Osteoblast (primary cell): ENCODE measurements at regions not wholly inside any gene's neighbourhood (a gene's known extent, or its start where the extent isn't known, plus 50 kb on each side); places are given as distances from the start of the nearest gene placed in this dataset.

ENCODE experiments used
- DNase-seq: peaks from one replicate; pipeline ENCODE4 v3.0.0; 2011; ENCODE audit warnings: low spot score, mixed read lengths; ENCODE audit not compliant: insufficient read length; ENCODE audit errors: missing footprints
- H2AFZ ChIP-seq: 2 replicates; pipeline ENCODE4 v1.6.0; 2011; ENCODE audit warnings: mild to moderate bottlenecking, low read length
- H3K27ac ChIP-seq: 2 replicates; pipeline ENCODE4 v1.5.1; 2011; ENCODE audit warnings: mild to moderate bottlenecking, low read depth, low read length, moderate library complexity
- H3K27me3 ChIP-seq: 2 replicates; pipeline ENCODE4 v1.6.0; 2012; ENCODE audit warnings: mild to moderate bottlenecking, control low read depth, inconsistent platforms, low read length, moderate library complexity; ENCODE audit not compliant: insufficient read depth
- H3K36me3 ChIP-seq: 2 replicates; pipeline ENCODE4 v1.5.1; 2011; ENCODE audit warnings: mild to moderate bottlenecking, low read length, control low read depth, moderate library complexity; ENCODE audit not compliant: insufficient read depth
- H3K4me1 ChIP-seq: 2 replicates; pipeline ENCODE4 v1.5.1; 2011; ENCODE audit warnings: mild to moderate bottlenecking, low read length, control low read depth, moderate library complexity; ENCODE audit not compliant: insufficient read depth
- H3K4me2 ChIP-seq: 2 replicates; pipeline ENCODE4 v1.6.0; 2011; ENCODE audit warnings: mild to moderate bottlenecking, low read length; ENCODE audit not compliant: insufficient read depth
- H3K4me3 ChIP-seq: fragments of 200-600 bp; sonication (generic); 3 replicates; pipeline ENCODE4 v1.5.1; 2012; ENCODE audit warnings: mild to moderate bottlenecking, low read length, inconsistent platforms; ENCODE audit not compliant: insufficient read depth
- H3K79me2 ChIP-seq: 2 replicates; pipeline ENCODE4 v1.6.0; 2012; ENCODE audit warnings: mild to moderate bottlenecking, low read length, control low read depth, inconsistent platforms; ENCODE audit not compliant: insufficient read depth
- H3K9me3 ChIP-seq: 2 replicates; pipeline ENCODE4 v1.5.1; 2011; ENCODE audit warnings: low read depth, low read length, control low read depth
- H4K20me1 ChIP-seq: 2 replicates; pipeline ENCODE4 v1.6.0; 2012; ENCODE audit warnings: mild to moderate bottlenecking, low read length, control low read depth; ENCODE audit not compliant: insufficient read depth
- TF ChIP-seq, protein P1 (sequence below): IDR thresholded peaks from 2 replicates; pipeline ENCODE4 v1.5.1; 2011; ENCODE audit warnings: mild to moderate bottlenecking, low read depth, low read length, moderate library complexity; ENCODE audit errors: extremely low read depth

DNA sequence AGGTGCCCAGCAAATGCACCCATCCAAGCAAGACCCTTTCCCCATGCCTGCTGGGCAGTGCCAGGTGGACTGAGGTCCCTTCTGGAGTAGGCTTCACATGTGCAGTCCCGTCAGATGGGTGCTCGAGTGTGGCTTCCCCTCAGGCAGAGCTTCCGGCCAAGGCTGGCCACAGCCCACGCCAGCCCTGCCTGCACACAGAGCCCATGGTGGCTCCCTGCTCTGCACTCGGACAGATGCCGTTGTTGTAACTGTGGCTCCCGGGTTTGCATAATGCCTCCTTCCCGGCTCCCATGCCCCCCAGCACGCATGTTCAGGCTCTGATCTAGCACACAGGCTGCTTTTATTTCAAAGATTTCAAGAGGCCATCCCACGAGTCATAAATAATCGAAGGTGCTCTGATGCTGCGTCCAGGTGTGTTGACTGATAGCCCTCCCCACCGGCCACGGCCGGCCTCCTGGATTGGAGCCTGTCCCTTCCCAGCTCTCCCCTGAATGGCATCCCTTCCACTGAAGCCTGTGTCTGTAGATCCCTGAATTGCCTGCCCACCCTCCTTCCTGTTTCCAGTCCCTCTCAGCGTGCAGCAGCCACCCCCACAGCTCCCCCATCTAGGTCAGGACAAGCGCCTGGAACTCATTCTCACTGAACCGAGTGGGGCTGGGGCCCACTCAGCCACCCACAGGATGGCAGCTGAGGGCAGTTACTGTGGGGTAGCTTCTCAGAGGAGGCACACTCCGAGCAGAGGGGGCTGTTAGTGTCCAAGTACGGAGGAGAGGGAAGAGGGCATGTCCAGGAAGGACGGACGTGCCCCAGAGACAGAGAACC, 100.0 kb upstream of the LINGO1 start:
- TF ChIP-seq, protein P1, sequence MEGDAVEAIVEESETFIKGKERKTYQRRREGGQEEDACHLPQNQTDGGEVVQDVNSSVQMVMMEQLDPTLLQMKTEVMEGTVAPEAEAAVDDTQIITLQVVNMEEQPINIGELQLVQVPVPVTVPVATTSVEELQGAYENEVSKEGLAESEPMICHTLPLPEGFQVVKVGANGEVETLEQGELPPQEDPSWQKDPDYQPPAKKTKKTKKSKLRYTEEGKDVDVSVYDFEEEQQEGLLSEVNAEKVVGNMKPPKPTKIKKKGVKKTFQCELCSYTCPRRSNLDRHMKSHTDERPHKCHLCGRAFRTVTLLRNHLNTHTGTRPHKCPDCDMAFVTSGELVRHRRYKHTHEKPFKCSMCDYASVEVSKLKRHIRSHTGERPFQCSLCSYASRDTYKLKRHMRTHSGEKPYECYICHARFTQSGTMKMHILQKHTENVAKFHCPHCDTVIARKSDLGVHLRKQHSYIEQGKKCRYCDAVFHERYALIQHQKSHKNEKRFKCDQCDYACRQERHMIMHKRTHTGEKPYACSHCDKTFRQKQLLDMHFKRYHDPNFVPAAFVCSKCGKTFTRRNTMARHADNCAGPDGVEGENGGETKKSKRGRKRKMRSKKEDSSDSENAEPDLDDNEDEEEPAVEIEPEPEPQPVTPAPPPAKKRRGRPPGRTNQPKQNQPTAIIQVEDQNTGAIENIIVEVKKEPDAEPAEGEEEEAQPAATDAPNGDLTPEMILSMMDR: no peak
- no peaks in the 10 kb centered on the region for H4K20me1 ChIP-seq

DNA sequence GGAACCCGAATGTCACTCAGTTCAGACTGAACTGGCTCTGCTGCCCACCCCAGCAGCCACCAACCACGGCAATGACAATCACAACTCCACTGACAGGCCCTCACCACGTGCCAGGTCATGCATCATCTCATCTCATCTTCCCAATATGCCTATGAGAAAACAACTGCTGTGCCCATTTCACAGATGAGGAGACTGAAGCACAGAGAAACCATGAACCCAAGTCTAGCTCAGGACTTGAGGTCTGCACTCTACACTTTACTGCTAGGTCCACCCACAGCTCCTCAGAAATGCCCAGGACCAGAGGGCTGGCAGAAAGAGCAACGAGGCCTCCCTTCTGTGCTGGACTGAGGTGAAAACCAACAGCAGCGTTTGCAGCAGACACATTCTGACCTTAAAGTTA, 99.2 kb upstream of the LINGO1 start:
- DNase-seq: no peak
- Histone ChIP-seq H3K4me1 (no peaks in the 10 kb centered on the region), H2AFZ (no peak overlapping the region), H3K27ac (no peak overlapping the region), H3K9me3 (no peaks in the 10 kb centered on the region), H3K27me3 (peaks cover 4% of the 10 kb centered on the region), H4K20me1 (no peaks in the 10 kb centered on the region), H3K4me2 (no peak overlapping the region), H3K36me3 (no peaks in the 10 kb centered on the region), H3K79me2 (no peaks in the 10 kb centered on the region), H3K4me3 (no peak overlapping the region)
- TF ChIP-seq, protein P1: no peak

More for the DNA sequence above, 100.0 kb upstream of the LINGO1 start:
- Histone ChIP-seq H3K79me2 (no peaks in the 10 kb centered on the region), H3K4me1 (no peaks in the 10 kb centered on the region), H3K27me3 (peaks cover 4% of the 10 kb centered on the region), H3K4me2 (no peak overlapping the region), H2AFZ (no peak overlapping the region), H3K36me3 (no peaks in the 10 kb centered on the region), H3K27ac (no peak overlapping the region), H3K4me3 (no peak overlapping the region), H3K9me3 (no peaks in the 10 kb centered on the region)
- no peak for DNase-seq

DNA sequence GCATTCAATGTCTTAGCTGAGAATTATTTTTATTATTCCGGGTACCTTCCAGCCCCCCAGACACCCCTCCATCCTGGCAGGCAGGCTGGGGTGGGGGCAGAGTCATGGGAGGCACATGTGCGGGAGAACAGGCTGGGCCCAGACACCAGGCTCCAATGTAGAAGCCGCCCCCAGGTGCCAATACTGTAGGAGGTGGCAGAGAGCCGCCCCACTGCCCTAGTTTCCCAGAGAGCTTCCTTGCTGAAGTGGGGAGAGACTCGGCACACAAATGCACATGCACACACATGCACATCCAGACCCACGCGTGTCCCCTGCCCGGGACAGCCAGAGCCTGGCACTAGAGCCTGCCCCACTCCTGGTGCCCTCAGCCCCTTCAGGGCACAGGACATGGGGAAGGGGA, 98.4 kb upstream of the LINGO1 start:
- H3K4me3 ChIP-seq: no peak overlapping the region
- H3K36me3 ChIP-seq: no peaks in the 10 kb centered on the region
- no peaks in the 10 kb centered on the region for H3K9me3 ChIP-seq
- no peak overlapping the region for H2AFZ ChIP-seq
- no peaks in the 10 kb centered on the region for H4K20me1 ChIP-seq
- peaks cover 4% of the 10 kb centered on the region for H3K27me3 ChIP-seq
- no peaks in the 10 kb centered on the region for H3K79me2 ChIP-seq
- H3K27ac ChIP-seq: no peak overlapping the region
- no peak for DNase-seq
- TF ChIP-seq, protein P1: no peak
- no peaks in the 10 kb centered on the region for H3K4me1 ChIP-seq
- no peak overlapping the region for H3K4me2 ChIP-seq

DNA sequence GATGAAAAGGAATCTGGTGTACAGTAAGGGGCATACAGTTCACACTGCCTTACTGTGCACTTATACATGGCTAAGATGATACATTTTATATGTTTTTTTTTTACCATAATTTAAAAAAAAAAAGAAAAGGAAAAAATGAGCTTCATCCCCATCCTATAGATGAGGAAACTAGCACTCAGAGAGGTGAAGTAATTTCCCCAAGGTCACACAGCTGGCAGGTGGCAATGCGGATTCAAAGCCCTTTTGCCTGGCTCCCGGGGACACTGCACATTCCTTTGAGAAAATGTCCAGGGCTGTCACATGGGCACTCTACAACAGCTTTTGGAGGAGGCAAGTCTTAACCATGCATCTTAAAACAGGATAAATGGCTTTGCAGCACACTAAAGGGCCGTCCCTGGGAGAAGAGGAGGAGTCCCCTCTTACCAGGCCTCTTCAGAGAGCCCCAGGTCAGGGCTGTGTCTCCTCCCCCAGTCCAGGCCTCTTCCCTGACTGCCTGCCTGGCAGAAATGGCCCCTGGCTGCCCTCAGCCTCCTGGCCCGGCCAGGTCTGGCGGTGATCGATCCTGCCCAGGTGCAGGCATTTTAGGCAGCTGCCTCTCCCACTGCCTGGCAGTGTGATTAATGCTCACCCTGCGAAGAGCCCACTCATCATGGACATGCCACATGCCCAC, 95.1 kb upstream of the LINGO1 start:
- no peaks in the 10 kb centered on the region for H3K9me3 ChIP-seq
- no peaks in the 10 kb centered on the region for H3K4me1 ChIP-seq
- no peak overlapping the region for H3K4me2 ChIP-seq
- H2AFZ ChIP-seq: no peak overlapping the region
- TF ChIP-seq, protein P1: no peak
- no peaks in the 10 kb centered on the region for H3K79me2 ChIP-seq
- no peaks in the 10 kb centered on the region for H3K36me3 ChIP-seq
- H3K4me3 ChIP-seq: no peak overlapping the region
- peak; percentile 23 for DNase-seq
- H3K27me3 ChIP-seq: no peaks in the 10 kb centered on the region
- no peaks in the 10 kb centered on the region for H4K20me1 ChIP-seq
- H3K27ac ChIP-seq: no peak overlapping the region
